ENCODE measurements at regions not wholly inside any gene's neighbourhood (a gene's known extent, or its start where the extent isn't known, plus 50 kb on each side); places are given as distances from the start of the nearest gene placed in this dataset.

- TF ChIP-seq EZH2 (IDR thresholded peaks at IDR 0.05; ENCODE audit: insufficient read depth, poor library complexity, severe bottlenecking) (no peak), EZH2phosphoT487 (IDR thresholded peaks at IDR 0.05; ENCODE audit: insufficient read depth, low read depth) (no peak)
Observed at GRCh38 chr21:28429161-28429560, 563.5 kb downstream of the LTN1 start.

Data from GM23248 (cell line).